GM12878 (cell line): ENCODE measurements at regions not wholly inside any gene's neighbourhood (a gene's known extent, or its start where the extent isn't known, plus 50 kb on each side); places are given as distances from the start of the nearest gene placed in this dataset.

ENCODE experiments used
- ATAC-seq: fragments of 200-7000 bp; cut with Tn5 transposase; 3 replicates; pipeline ENCODE4 v1.9.1; 2020; ENCODE audit warnings: mild to moderate bottlenecking, moderate library complexity
- BruUV-seq: library from RNA; stranded (reverse); fragments of 400-500 nt; replicated peaks from 2 replicates; lab custom pipeline; 2021; lab: Mats Ljungman, UMichigan
- CTCF ChIA-PET: fragments of 300-600 bp; sonication (Branson Sonifier 250); formaldehyde crosslinking; extraction: SDS; loops from one replicate; lab custom pipeline; 2021; ENCODE audit warnings: inconsistent platforms; lab: Yijun Ruan, JAX
- POLR2A ChIA-PET: fragments of 350-600 bp; formaldehyde crosslinking; extraction: SDS; loops from one replicate; lab custom pipeline; 2021; ENCODE audit warnings: inconsistent platforms; lab: Charles Lee
- RAD21 ChIA-PET: fragments of 300-600 bp; sonication (Branson Sonifier 250); formaldehyde crosslinking; loops from one replicate; lab custom pipeline; 2023; ENCODE audit warnings: antibody characterized with exemption; ENCODE audit not compliant: unreplicated experiment; lab: Charles Lee
- SMC1A ChIA-PET: fragments of 300-600 bp; sonication (Branson Sonifier 250); formaldehyde crosslinking; loops from one replicate; lab custom pipeline; 2023; ENCODE audit not compliant: unreplicated experiment, uncharacterized antibody; lab: Charles Lee
- DNase-seq: peaks from one replicate; pipeline ENCODE4 v3.0.0-alpha.2; 2011; ENCODE audit warnings: low read depth, low spot score
- FAIRE-seq: peaks from 3 replicates; lab custom pipeline; 2011; peaks lifted over from hg19 to GRCh38; lab: Jason Lieb, UNC
- H2AFZ ChIP-seq: 2 replicates; pipeline ENCODE4 v1.6.0; 2011; ENCODE audit warnings: low read depth, low read length, control low read depth; ENCODE audit not compliant: control insufficient read depth
- H3K27ac ChIP-seq: 2 replicates; pipeline ENCODE4 v1.5.1; 2011; ENCODE audit warnings: control low read depth; ENCODE audit not compliant: control insufficient read depth, insufficient read depth
- H3K27me3 ChIP-seq, 2 experiments: replicated peaks in 1 of 2; 2 replicates each; pipeline versions ENCODE4 v1.6.0 to v1.6.1; 2011; ENCODE audit warnings: low read length in 1 of 2; ENCODE audit not compliant: control insufficient read depth in 2 of 2, insufficient read depth in 2 of 2
- H3K36me3 ChIP-seq, 2 experiments: 2 replicates each; pipeline ENCODE4 v1.5.1; 2011; ENCODE audit warnings: low read length in 1 of 2; ENCODE audit not compliant: control insufficient read depth in 2 of 2, insufficient read depth in 2 of 2
- H3K4me1 ChIP-seq: 2 replicates; pipeline ENCODE4 v1.6.1; 2011; ENCODE audit warnings: mild to moderate bottlenecking, low read length, moderate library complexity, mixed read lengths; ENCODE audit not compliant: control insufficient read depth, insufficient read depth
- H3K4me2 ChIP-seq: 2 replicates; pipeline ENCODE4 v1.6.0; 2011; ENCODE audit warnings: control low read depth; ENCODE audit not compliant: control insufficient read depth, insufficient read depth
- H3K4me3 ChIP-seq: fragments of 200-600 bp; sonication (generic); 2 replicates; pipeline ENCODE4 v1.5.1; 2016
- H3K79me2 ChIP-seq: 2 replicates; pipeline ENCODE4 v1.6.0; 2011; ENCODE audit warnings: low read length; ENCODE audit not compliant: control insufficient read depth, insufficient read depth
- H3K9ac ChIP-seq: 2 replicates; pipeline ENCODE4 v1.8.0; 2011; ENCODE audit warnings: low read length, control low read depth, mixed read lengths; ENCODE audit not compliant: control insufficient read depth, insufficient read depth
- H3K9me3 ChIP-seq: replicated peaks from 3 replicates; pipeline ENCODE4 v1.5.1; 2011; ENCODE audit warnings: mild to moderate bottlenecking, low read length; ENCODE audit not compliant: control insufficient read depth, insufficient read depth
- H4K20me1 ChIP-seq: 2 replicates; pipeline ENCODE4 v1.6.0; 2011; ENCODE audit not compliant: control insufficient read depth, insufficient read depth
- CREB1 ChIP-seq: IDR thresholded peaks from 2 replicates; pipeline ENCODE4 v1.6.1; 2012; ENCODE audit warnings: low read depth, mild to moderate bottlenecking, inconsistent platforms
- CTCF ChIP-seq, 3 experiments: IDR thresholded peaks in 2 of 3; conservative IDR thresholded peaks in 1 of 3; 2 replicates each; pipeline ENCODE4 v1.5.1; 2011; ENCODE audit warnings: low read depth in 3 of 3, low read length in 3 of 3, mild to moderate bottlenecking in 3 of 3, control low read depth in 2 of 3, moderate library complexity in 2 of 3, inconsistent platforms in 1 of 3, mixed read lengths in 1 of 3; ENCODE audit not compliant: control insufficient read depth in 2 of 3, insufficient read depth in 1 of 3; ENCODE audit errors: extremely low read depth in 1 of 3
- NFYA ChIP-seq: IDR thresholded peaks from 2 replicates; pipeline ENCODE4 v1.6.1; 2011; ENCODE audit warnings: low read depth, mild to moderate bottlenecking, low read length, improper control_type of control experiment, borderline replicate concordance
- RCOR1 ChIP-seq: conservative IDR thresholded peaks from 2 replicates; pipeline ENCODE4 v1.6.1; 2012; ENCODE audit warnings: low read depth, low read length, improper control_type of control experiment
- STAT3 ChIP-seq: IDR thresholded peaks from 2 replicates; pipeline ENCODE4 v1.6.1; 2011; ENCODE audit warnings: low read depth, low read length, improper control_type of control experiment
- TARDBP ChIP-seq: IDR thresholded peaks from 2 replicates; pipeline ENCODE4 v1.6.1; 2016; ENCODE audit warnings: borderline replicate concordance
- USF2 ChIP-seq: IDR thresholded peaks from 2 replicates; pipeline ENCODE4 v1.6.1; 2011; ENCODE audit warnings: low read depth, low read length, improper control_type of control experiment, borderline replicate concordance
- ZNF274 ChIP-seq: IDR thresholded peaks from one replicate; pipeline ENCODE4 v1.8.0; 2011; ENCODE audit not compliant: insufficient read length, insufficient read depth
- WGBS: methylation state at CpG from one replicate; pipeline ENCODE4 v1.1.6; 2016; ENCODE audit warnings: low lambda C conversion rate; ENCODE audit not compliant: insufficient replicate concordance, insufficient coverage; ENCODE audit errors: missing lambda C conversion rate; 5-methylcytosine and 5-hydroxymethylcytosine counted together
- in situ Hi-C: fragments of 300-500 bp; cut with MboI; formaldehyde crosslinking; loops from 9 replicates; pipeline ENCODE4 v1.14.3; 2018; ENCODE audit warnings: mixed read lengths
- intact Hi-C: fragments of 100-400 bp; cut with micrococcal nuclease; formaldehyde crosslinking; loops from one replicate; pipeline ENCODE4 v1.14.2; 2022; ENCODE audit not compliant: unreplicated experiment
- TF ChIP-seq, protein P1 (sequence below): fragments of 450-650 bp; IDR thresholded peaks from 2 replicates; pipeline ENCODE4 v1.6.1; 2017; ENCODE audit warnings: mild to moderate bottlenecking, moderate library complexity

- Histone ChIP-seq H3K4me2 (no peak overlapping the region), H4K20me1 (no peaks in the 10 kb centered on the region), H3K4me1 (no peaks in the 10 kb centered on the region), H3K9me3 (no peaks in the 10 kb centered on the region), H2AFZ (no peak overlapping the region), H3K79me2 (no peaks in the 10 kb centered on the region), H3K36me3 (no peaks in the 10 kb centered on the region), H3K27ac (no peak overlapping the region), H3K4me3 (no peak overlapping the region), H3K9ac (no peak overlapping the region), H3K27me3 (no peaks in the 10 kb centered on the region; a peak in 1 of 4 replicates)
- TF ChIP-seq USF2 (no peak), RCOR1 (no peak), ZNF274 (no peak), TARDBP (no peak), NFYA (no peak), CREB1 (no peak), STAT3 (no peak), CTCF (IDR thresholded peaks at IDR 0.05 in 2 of 3, conservative IDR thresholded peaks at IDR 0.05 in 1 of 3; ENCODE audit: control insufficient read depth in 2 of 3, extremely low read depth in 1 of 3, insufficient read depth in 1 of 3, low read depth in 3 of 3, low read length in 3 of 3) (no peak)
- TF ChIP-seq, protein P1, sequence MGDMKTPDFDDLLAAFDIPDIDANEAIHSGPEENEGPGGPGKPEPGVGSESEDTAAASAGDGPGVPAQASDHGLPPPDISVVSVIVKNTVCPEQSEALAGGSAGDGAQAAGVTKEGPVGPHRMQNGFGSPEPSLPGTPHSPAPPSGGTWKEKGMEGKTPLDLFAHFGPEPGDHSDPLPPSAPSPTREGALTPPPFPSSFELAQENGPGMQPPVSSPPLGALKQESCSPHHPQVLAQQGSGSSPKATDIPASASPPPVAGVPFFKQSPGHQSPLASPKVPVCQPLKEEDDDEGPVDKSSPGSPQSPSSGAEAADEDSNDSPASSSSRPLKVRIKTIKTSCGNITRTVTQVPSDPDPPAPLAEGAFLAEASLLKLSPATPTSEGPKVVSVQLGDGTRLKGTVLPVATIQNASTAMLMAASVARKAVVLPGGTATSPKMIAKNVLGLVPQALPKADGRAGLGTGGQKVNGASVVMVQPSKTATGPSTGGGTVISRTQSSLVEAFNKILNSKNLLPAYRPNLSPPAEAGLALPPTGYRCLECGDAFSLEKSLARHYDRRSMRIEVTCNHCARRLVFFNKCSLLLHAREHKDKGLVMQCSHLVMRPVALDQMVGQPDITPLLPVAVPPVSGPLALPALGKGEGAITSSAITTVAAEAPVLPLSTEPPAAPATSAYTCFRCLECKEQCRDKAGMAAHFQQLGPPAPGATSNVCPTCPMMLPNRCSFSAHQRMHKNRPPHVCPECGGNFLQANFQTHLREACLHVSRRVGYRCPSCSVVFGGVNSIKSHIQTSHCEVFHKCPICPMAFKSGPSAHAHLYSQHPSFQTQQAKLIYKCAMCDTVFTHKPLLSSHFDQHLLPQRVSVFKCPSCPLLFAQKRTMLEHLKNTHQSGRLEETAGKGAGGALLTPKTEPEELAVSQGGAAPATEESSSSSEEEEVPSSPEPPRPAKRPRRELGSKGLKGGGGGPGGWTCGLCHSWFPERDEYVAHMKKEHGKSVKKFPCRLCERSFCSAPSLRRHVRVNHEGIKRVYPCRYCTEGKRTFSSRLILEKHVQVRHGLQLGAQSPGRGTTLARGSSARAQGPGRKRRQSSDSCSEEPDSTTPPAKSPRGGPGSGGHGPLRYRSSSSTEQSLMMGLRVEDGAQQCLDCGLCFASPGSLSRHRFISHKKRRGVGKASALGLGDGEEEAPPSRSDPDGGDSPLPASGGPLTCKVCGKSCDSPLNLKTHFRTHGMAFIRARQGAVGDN: no peak
- DNase-seq (no peak), FAIRE-seq (no peak), ATAC-seq (no peak)
- intact Hi-C loops (no loop called here), in situ Hi-C loops (no loop called here)
- POLR2A ChIA-PET: no interaction called here
- SMC1A ChIA-PET: no interaction called here
- CTCF ChIA-PET: interaction anchor here (0.6 kb wide), 1 partner anchor 103 kb away, joined by 3 read pairs; no protein-coding TSS in a partner anchor
- BruUV-seq: no TSS peak
- RAD21 ChIA-PET: no interaction called here
- 10% methylated on average over 2 of the region's 2 CpGs for WGBS
Measured at GRCh38 chr4:11609751-11610150, 181.1 kb upstream of the HS3ST1 start.
